ENCODE measurements at regions not wholly inside any gene's neighbourhood (a gene's known extent, or its start where the extent isn't known, plus 50 kb on each side); places are given as distances from the start of the nearest gene placed in this dataset.

DNA sequence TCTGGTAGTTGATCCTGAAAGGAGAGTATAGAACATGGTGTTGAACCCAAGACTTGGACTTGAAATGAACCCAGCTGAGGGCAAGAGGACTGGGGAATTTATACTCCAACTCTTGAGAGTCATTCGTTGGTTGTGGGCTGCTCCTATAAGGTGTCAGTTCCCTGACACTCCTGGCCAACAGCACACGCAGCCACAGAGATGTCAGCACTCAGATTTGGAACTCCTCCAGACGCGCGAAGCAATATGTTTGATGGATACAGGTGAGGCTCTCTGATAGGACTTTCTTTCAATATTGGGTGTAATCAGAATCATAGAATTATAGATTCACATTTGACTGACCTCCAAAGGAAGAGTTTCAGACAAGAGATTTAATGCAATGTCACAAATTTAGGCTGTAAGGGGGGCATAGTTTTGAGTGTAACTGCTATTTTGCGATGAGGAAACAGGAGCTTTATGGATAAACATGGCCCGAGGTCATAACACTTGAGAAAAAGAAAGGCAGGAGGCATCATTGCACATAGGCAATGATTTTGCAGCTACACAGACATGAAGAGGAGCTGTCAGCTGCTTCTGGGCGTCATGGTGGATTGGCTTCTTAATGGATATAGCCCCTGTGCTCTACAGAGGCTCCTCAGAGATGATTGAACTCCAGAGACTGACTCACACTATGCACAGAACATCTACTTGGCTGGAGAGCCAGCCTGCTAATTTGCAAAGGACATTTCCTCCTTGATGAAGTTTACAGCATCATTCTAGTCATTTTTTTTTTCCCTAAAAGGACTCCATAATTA lies 569.2 kb upstream of the RGMA start:
- no peak for DNase-seq (ENCODE audit: low read depth in 1 of 2, low spot score in 1 of 2)

DNA sequence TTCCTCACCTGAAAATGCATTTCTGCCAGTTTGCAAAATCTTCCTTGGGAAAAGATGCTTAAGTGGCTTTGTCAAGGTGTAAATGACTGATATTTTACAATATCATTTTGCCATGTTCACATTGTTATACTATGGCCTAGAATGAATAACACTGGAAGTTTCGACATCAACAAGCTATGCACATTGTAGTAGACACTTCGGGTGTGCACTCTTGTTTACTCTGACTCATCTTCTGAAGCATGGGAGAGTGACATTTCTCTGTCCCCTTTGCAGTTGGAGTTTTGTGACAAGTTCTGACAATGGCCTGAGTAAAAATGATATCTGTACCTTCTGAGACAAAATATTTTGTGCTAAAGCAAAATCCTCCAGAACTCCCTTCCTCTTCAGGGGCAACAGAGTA lies 567.0 kb upstream of the RGMA start:
- no peak for DNase-seq (ENCODE audit: low read depth in 1 of 2, low spot score in 1 of 2)

DNA sequence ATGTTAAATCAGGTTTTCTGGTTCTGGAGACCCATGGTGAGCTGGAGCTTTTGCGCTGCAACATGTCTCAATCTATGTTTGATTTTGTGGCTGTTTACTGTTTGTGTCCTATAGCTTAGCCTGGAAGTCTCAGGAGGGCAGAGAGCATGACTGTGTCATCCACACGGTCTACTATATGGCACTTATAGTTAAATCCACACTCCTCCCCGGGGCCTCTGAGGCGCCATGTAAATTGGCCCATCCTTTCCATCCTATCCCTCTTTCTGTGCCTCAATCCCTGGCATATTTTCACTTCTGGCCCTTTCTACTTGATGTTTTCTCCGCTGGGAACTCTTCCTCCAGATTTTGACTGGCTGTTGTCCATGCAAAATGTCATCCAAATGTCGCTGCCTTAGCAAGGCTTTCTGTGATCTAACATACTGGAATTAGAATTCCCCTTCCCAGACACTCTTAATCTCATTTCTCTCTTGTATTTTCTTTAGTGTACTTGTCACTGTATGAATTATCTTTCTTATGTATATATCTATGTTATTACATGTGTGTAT lies 560.8 kb upstream of the RGMA start:
- no peak for DNase-seq (ENCODE audit: low read depth in 1 of 2, low spot score in 1 of 2)

DNA sequence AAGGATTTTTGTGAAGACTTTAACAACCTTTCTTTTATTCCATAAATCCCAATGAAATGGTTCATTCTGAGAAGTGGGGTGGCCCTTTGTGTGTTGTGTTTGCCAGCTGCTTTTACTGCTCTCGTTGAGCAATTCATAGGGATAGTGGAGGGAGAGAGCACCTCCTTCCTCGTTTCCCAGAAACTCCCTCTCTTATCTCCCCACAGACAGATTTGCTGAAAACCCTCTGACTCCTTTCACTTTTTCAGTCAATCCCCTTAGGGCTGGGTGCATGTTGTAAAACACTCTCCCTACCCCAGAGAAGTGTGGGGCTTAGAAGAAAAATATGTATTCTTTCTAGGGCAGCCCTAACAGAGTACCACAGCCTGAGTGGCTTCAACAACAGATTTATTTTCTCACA lies 557.2 kb upstream of the RGMA start:
- DNase-seq (ENCODE audit: low read depth in 1 of 2, low spot score in 1 of 2) = no peak

DNA sequence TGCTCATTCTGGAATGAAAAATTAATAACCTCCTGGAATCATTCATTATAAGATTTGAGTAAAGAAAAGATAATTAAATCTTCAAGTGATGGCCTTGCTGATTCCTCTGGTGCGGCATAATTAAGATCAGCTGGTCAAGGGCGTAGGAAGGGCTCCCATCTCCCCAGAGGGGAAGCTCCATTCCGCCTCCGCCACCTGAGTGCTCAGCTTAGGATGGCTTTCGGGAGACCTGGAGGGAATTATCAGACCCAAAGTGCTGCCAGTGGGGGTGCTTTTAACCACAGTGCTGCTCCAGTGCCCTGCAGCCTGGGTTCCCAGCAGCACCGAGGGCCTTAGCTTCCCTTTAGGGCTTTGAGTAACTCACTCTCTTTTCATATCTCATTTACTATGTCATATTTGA lies 556.6 kb upstream of the RGMA start:
- DNase-seq (ENCODE audit: low read depth in 1 of 2, low spot score in 1 of 2) = no peak

DNA sequence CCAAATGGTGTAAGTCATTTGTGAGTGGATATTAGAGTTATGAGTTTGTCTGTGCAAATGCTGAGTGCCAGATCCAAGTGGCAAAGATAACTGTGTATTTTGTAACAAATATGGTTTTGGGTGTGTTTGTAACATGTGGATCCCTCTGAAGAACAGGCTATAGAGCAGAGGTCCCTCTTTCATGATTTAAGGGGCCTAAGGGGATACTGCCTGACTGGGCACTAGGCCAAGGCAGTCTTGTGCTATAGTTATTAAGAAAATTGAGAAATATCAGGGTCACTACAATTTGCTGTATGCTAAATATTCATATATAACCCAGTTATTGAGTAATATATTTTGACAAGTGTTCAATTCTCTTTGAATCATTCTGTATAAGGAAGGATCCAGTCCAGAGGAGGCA lies 555.6 kb upstream of the RGMA start:
- no peak for DNase-seq (ENCODE audit: low read depth in 1 of 2, low spot score in 1 of 2)

DNA sequence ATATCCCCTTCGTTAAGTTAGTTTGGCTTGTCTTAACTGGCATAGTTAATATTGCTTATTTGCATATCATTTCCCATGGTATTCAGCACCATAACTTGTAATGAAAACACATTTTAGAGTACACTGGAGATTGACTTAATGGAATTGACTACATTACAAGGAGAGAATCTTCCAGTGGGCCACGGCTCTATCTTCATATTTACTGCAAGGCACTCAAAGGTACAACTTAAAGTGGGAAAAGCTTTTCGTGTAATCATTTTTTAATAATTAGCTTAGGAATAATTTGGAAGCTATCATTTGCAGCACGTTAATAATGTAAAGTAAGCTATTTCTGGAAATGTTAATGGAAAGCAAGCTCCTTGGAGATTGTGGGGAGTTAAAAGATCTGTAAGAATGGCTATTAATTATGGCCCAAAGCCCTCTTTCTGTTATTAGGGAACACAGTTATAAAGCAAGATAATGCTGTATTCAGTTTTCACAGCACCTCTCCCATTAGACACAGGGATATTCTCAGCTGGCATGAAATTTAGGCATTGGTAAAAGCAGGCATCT lies 551.5 kb upstream of the RGMA start:
- no peak for DNase-seq (ENCODE audit: low read depth in 1 of 2, low spot score in 1 of 2)

DNA sequence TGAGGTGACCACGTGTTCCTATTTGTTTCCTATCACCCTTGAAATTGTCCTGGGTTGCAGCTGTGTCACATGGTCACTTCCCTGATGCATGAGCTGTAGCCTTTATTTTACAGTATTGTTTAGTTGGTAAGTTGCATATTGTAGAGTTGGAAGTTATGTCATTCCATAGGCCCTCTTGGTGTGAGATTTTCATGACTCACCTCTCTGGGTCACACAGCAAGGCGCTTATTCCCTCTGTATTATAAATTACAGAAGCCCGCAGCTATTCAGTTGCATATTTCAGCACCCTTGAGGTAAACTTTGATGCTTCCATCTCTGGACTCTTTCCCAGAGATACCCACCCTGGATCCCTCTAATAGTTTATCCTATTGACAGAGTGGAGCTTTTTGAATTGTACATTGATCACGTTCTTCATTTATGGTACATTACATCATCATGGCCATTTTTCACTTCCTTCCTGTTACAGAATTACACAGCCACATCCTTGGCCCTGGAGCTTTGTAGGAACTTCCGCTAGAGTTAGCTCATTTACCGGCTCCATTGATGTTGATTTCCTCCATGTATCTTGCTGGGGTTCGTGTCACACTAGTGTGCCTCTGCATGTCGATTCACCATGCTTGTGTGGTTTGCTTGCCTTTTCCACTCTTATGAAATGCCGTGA lies 543.1 kb upstream of the RGMA start:
- DNase-seq (ENCODE audit: low read depth in 1 of 2, low spot score in 1 of 2) = no peak

DNA sequence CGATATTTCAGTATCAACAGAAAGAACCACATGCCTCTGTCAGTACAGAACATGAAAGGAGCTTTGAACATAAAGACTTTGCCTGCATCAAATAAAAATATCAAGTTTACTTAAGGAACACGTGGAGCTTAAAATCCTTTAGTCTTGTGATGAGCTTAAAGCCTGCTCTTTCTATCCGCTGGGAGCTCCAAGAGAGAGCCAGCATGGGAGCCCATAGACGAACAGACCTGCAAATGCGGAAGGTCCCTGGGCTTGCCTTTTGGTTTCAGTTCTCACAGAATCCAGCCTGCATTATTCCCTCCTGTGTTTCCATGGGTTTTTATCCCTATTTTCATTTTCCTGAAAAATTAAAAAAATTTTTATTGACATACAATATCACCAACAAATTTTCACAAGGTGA lies 530.6 kb upstream of the RGMA start:
- no peak for DNase-seq (ENCODE audit: low read depth in 1 of 2, low spot score in 1 of 2)

DNA sequence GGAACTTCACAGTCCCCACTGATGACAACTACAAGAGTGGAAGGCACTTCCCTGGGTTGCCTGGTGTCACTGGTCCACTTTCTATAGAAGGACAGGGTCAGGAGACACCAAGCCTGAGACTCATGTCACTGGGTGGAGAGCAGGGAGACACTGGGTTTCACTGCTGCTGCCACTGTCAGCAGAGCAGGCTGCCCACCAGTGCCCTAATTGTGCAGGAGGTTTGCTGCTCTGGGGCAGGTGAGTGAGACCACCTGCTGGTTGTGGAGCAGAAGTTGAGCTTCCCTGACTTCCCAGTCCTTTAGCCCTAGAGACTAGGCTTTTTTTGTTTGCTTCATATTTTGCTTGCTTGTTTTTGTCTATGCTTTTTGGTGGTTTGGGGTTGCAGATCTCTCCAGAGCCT lies 528.4 kb upstream of the RGMA start:
- DNase-seq (ENCODE audit: low read depth in 1 of 2, low spot score in 1 of 2) = no peak

DNA sequence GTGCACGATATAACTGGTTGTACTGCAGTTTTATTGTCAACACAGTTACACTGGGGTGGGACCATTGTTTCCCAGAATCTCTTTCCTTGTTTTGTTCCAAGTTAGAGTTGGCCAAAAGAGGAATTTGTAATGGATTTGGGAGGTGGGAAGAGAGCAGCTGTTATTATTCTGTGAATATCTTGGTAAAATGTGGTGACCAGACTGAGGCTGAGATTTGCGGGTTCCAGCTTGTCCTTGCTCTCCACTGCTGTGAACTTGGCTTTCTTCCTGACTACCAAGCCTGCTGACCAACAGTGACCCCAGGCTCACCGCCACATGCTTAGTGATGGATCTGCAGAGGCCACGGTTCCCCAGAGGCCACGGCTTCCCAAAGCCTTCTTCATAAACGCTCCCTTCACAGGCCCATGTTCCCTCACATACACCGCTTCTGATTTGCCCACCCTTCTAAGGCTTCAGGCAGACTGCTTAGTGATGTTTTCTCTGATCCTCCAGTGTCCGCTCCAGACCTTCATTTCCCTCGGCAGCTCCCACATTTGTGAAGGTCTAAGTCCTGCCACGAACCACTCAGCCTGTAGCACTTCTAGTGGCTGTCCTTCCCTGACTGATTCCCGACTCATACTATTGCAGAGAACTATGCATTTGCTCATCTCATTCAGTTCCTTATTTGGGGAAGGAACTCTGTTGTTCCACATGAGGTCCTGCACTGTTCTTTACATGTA lies 525.5 kb upstream of the RGMA start:
- DNase-seq (ENCODE audit: low read depth in 1 of 2, low spot score in 1 of 2) = no peak

DNA sequence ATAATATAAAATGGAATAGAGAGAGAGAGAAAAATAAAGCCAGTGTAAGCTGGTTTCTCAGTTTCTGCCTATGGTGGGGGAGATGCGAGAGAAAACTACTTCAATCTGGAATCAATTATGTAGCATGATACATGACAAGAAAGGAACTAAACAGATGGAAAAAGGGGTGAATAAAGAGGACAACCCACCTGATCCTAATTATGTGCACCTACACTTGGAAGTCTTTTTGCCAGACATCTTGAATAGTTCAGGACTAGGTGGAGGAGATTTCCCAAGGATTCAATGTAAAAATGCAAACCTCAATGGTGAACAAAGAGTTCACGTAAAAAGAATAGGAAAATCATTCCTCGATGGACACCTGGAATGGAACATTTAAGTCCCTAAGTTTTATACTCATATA lies 524.4 kb upstream of the RGMA start:
- no peak for DNase-seq (ENCODE audit: low read depth in 1 of 2, low spot score in 1 of 2)

DNA sequence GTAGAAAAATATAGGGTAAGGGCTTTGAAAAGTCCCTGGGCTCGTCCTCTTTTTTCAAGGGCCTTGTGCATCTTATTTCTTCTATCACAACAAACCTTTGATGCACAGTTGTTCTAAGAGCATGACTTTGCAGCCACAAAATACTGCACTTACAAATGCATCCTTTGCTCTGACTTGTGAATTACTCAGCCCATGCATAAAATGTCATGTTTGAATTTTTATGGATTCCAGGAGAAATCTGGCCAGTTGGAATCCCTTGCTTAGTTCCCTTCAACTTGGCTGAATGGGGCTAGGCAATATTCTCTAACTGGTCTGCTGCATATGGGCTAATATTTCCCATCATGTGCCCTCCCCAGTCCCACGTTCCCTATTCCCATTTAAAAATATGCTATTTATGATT lies 523.9 kb upstream of the RGMA start:
- DNase-seq (ENCODE audit: low read depth in 1 of 2, low spot score in 1 of 2) = no peak

DNA sequence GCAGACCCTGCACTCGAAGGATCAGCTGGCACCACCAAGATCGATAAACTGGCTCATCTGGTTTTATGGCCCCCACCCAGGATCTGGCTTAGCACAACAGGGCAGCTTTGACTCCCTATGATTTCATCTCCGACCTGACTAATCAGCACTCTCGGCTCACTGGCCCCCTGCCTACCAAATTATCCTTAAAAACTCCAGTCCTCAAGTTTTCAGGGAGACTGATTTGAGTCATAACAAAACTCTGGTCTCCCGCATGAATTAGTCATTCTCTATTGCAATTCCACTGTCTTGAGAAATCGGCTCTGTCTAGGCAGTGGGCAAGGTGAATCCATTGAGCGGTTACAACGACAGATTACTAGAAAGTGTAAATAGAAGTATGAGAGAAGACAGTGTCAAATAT lies 521.9 kb upstream of the RGMA start:
- DNase-seq (ENCODE audit: low read depth in 1 of 2, low spot score in 1 of 2) = no peak

DNA sequence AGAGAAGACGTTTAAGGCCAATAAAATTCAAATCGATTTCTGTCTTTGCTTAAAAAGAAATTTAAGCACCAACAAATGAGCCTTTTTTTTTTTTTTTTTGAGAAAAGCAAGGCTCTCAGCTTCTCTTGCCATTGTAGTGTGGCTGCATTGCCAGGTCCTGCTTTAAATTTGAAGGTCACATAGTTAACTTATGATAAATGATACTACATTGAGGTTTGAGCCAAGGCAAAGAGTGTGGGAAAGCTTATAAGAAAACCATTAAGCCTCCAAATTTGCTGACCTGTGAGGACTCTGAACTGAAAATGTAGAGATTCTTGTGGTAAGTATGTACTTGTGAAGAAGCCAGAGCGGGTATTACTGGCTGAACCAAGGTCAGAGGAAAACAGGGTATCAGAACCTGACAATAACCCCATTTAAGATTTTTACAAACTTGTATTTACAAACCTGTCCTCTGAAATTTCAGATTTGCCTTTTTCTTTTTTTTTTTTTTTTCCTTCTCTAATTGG lies 519.7 kb upstream of the RGMA start:
- DNase-seq (ENCODE audit: low read depth in 1 of 2, low spot score in 1 of 2) = no peak

DNA sequence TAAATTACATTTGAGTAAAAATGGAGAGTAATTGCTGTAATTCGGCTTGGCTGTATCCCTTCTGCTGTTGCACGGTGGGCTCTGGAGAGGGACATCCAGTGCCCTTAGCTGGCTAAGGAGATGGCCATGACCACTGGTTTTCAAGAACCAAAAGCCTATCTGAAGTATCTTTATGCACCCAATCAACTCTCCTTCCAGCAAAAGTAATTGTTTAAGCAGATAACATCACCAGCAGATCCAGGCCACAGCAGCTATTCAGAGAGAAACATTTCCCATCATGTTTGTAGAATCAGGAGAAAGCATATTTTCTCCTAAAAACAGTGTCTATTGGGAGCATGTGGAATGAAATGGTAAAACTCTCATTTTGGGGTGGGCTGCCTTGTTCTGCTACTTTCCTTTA lies 514.5 kb upstream of the RGMA start:
- DNase-seq (ENCODE audit: low read depth in 1 of 2, low spot score in 1 of 2) = no peak

DNA sequence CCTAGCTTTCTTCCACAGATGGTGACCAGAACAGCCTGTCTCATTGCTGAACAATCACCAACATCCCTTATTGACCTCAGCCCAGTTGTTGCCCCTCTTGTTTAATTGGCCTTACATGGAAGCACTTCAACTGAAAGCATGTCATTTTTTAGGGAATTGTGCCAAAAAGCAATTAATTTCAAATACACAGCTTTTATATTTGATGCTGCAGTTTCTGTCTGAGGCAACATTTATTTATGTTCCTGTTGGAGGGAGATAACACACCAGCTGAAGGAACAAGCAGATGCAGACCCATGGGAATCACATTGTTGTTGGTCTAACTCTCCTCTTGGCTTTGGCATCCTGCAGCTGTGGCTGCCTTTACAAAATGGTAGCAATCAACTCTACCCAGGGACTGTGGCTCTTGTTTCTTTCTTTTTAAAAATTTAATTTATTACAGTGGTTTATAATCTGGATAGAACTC lies 498.1 kb upstream of the RGMA start:
- no peak for DNase-seq (ENCODE audit: low read depth in 1 of 2, low spot score in 1 of 2)

DNA sequence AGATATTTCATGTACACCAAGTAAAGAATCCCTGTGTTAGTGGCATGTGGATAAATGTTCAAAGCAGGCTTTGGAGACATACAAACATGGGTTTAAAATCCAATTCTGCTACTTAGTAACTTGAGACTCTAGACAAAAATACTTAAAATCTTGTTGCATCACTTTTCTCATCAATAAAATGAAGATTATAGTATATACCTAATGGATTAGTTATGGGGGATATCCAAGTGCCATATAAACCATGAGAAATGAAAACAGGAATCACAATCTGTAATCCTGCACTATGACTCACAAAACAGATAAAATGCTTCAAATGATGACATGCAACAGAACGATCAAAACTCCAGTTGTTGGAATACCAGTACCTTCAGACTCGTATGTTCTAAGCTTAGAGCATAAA lies 496.0 kb upstream of the RGMA start:
- no peak for DNase-seq (ENCODE audit: low read depth in 1 of 2, low spot score in 1 of 2)

DNA sequence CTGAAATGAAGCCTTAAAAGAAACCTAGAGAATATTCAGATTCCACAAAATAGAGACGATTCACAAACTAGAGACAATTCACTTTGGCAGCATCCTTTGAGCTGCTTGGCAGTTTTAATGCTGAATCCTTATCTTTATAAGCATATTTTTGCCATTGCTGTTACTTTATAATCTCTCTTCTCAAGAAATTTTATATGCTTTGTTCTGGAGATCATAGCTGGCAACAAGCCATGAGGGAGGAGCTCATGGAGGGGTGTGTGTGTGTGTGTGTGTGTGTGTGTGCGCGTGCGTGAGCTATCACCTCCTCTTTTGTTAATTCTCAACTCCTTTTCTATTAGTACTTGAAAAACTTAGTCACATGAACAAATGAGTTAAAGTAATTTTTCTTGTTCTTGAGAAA lies 495.0 kb upstream of the RGMA start:
- no peak for DNase-seq (ENCODE audit: low read depth in 1 of 2, low spot score in 1 of 2)

DNA sequence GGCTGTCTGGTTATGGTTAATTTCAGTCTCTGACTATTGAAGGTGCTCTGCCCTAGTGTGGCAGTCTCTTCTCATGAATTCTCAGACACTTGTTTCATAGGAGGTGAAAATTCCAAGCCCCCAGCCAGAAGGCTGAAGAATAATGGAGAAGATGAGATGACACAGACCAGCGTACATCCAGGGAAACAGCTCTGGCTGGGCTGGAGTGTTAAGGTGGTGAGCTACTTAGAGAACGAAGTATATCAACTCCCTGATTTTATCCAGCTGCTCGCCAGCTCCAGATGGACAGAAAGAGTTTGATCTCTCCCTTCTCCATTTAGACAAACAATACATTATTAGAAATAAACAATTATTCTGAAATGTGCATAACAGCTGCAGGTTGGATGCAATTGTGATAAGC lies 494.5 kb upstream of the RGMA start:
- DNase-seq (ENCODE audit: low read depth in 1 of 2, low spot score in 1 of 2) = no peak

DNA sequence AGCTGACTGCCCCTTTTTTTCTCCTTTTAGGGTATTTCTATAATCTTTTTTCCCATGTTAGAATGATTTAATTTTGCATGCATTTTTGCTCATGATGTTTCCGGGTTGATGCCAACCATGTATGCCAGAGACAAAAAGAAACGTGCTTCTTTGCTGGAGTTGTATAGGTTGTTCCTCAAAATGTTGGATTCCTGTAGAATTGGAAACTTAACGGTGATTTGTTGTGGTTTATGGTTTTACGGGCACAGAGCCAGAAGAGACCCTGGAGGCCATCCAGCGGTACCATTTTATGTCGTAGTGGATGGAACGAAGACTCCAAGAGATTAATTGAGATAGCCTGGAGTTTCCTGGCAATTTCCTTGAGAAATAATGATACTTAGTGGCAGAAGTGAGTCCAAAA lies 481.5 kb upstream of the RGMA start:
- DNase-seq (ENCODE audit: low read depth in 1 of 2, low spot score in 1 of 2) = no peak

DNA sequence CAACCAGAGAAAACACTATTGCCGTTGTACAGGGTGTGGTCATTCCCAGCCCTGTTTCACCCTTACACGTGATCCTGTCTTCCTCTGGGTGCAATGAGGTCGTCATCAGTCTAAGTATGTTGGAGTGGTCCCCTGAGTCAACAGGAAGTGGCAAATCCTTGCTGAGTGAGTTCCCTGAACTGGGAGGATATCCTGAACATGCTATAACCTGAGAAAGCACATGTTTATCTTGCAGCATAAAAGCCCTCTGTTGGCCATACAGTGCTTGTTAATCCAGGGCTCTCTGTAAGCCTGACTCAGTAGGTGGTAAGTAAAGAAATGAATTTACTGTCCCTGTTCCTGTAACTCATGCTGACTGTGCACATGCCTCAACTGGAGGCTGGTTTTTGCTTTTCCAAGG lies 477.8 kb upstream of the RGMA start:
- no peak for DNase-seq (ENCODE audit: low read depth in 1 of 2, low spot score in 1 of 2)

All from stimulated activated CD4-positive, alpha-beta T cell treated with anti-CD3 and anti-CD28 coated beads, Interleukin-15, amount 100 ng/mL, for 1 hour (primary cell).